CD14-positive monocyte (primary cell): ENCODE measurements at regions not wholly inside any gene's neighbourhood (a gene's known extent, or its start where the extent isn't known, plus 50 kb on each side); places are given as distances from the start of the nearest gene placed in this dataset.

ENCODE experiments used
- DNase-seq, 3 donors: peaks; one replicate each; pipeline ENCODE4 v3.0.0-alpha.2; 2011 to 2022
- H2AFZ ChIP-seq: 2 replicates; pipeline ENCODE4 v1.6.0; 2012; ENCODE audit warnings: mild to moderate bottlenecking, low read depth, low read length, inconsistent platforms; ENCODE audit not compliant: insufficient read depth, poor library complexity, severe bottlenecking
- H3K27ac ChIP-seq, 2 donors: 1 replicate in 1 of 2; 2 replicates in 1 of 2; pipeline ENCODE4 v1.5.1; 2012 to 2013; ENCODE audit warnings: low read length in 2 of 2, control low read depth in 1 of 2, inconsistent platforms in 1 of 2, low read depth in 1 of 2, mild to moderate bottlenecking in 1 of 2
- H3K27me3 ChIP-seq, 2 donors: one replicate each; pipeline versions ENCODE4 v1.6.0 to v1.6.1; 2011 to 2013; ENCODE audit warnings: low read length in 2 of 2; ENCODE audit not compliant: control insufficient read depth in 2 of 2, insufficient read depth in 2 of 2
- H3K36me3 ChIP-seq, 2 donors: replicated peaks in 1 of 2; 1 replicate in 1 of 2; 2 replicates in 1 of 2; pipeline versions ENCODE4 v1.5.1 to v1.6.1; 2012 to 2013; ENCODE audit warnings: low read length in 2 of 2, control low read depth in 1 of 2, inconsistent platforms in 1 of 2, mild to moderate bottlenecking in 1 of 2; ENCODE audit not compliant: insufficient read depth in 2 of 2, control insufficient read depth in 1 of 2
- H3K4me1 ChIP-seq, 2 donors: 1 replicate in 1 of 2; 2 replicates in 1 of 2; pipeline versions ENCODE4 v1.5.1 to v1.6.1; 2012 to 2013; ENCODE audit warnings: low read length in 2 of 2, control low read depth in 1 of 2, inconsistent platforms in 1 of 2, mild to moderate bottlenecking in 1 of 2, moderate library complexity in 1 of 2; ENCODE audit not compliant: insufficient read depth in 2 of 2, control insufficient read depth in 1 of 2
- H3K4me2 ChIP-seq: replicated peaks from 2 replicates; pipeline ENCODE3; 2012; ENCODE audit warnings: low read length, moderate library complexity, mild to moderate bottlenecking; ENCODE audit not compliant: poor library complexity, severe bottlenecking; ENCODE audit errors: extremely low read depth
- H3K4me3 ChIP-seq, 3 experiments: fragments of 200-600 bp in 1 of 3; sonication (generic) in 1 of 3; replicated peaks in 1 of 3; 1 replicate in 2 of 3; 2 replicates in 1 of 3; pipeline ENCODE4 v1.5.1; 2011 to 2013; ENCODE audit warnings: low read length in 3 of 3, mild to moderate bottlenecking in 3 of 3, control low read depth in 2 of 3, low read depth in 2 of 3, inconsistent platforms in 1 of 3, moderate library complexity in 1 of 3
- H3K79me2 ChIP-seq: 2 replicates; pipeline ENCODE4 v1.6.0; 2012; ENCODE audit warnings: mild to moderate bottlenecking, control low read depth, inconsistent platforms, low read length, moderate library complexity; ENCODE audit not compliant: insufficient read depth
- H3K9ac ChIP-seq: 2 replicates; pipeline ENCODE4 v1.6.0; 2017; ENCODE audit warnings: low read length, mild to moderate bottlenecking; ENCODE audit not compliant: insufficient read depth, poor library complexity, severe bottlenecking
- H3K9me3 ChIP-seq, 2 donors: replicated peaks in 1 of 2; 1 replicate in 1 of 2; 2 replicates in 1 of 2; pipeline versions ENCODE4 v1.5.1 to v1.6.1; 2012 to 2013; ENCODE audit warnings: low read length in 2 of 2, control low read depth in 1 of 2; ENCODE audit not compliant: control insufficient read depth in 1 of 2, insufficient read depth in 1 of 2
- H4K20me1 ChIP-seq: 2 replicates; pipeline ENCODE4 v1.6.0; 2012; ENCODE audit warnings: mild to moderate bottlenecking, low read length, control low read depth, moderate library complexity; ENCODE audit not compliant: insufficient read depth
- H3K27ac Mint-ChIP-seq, 7 donors: one replicate each; pipeline ENCODE4 v1.8.0; 2020; ENCODE audit warnings: mild to moderate bottlenecking in 7 of 7, mixed read lengths in 7 of 7, moderate library complexity in 6 of 7, inconsistent platforms in 2 of 7
- H3K27me3 Mint-ChIP-seq, 3 donors: one replicate each; pipeline ENCODE4 v1.8.0; 2021 to 2022; ENCODE audit warnings: low read depth in 3 of 3, mild to moderate bottlenecking in 3 of 3, mixed read lengths in 3 of 3, moderate library complexity in 3 of 3, inconsistent platforms in 1 of 3
- H3K36me3 Mint-ChIP-seq, 2 donors: one replicate each; pipeline ENCODE4 v1.8.0; 2020; ENCODE audit warnings: mixed read lengths in 2 of 2, inconsistent platforms in 1 of 2, mild to moderate bottlenecking in 1 of 2
- H3K4me1 Mint-ChIP-seq: one replicate; pipeline ENCODE4 v1.8.0; 2020; ENCODE audit warnings: mild to moderate bottlenecking, mixed read lengths
- H3K4me3 Mint-ChIP-seq, 2 donors: one replicate each; pipeline ENCODE4 v1.8.0; 2020; ENCODE audit warnings: mild to moderate bottlenecking in 2 of 2, mixed read lengths in 2 of 2, moderate library complexity in 1 of 2
- H3K9me3 Mint-ChIP-seq, 7 donors: one replicate each; pipeline ENCODE4 v1.8.0; 2020 to 2022; ENCODE audit warnings: mixed read lengths in 7 of 7, mild to moderate bottlenecking in 6 of 7, moderate library complexity in 6 of 7, inconsistent platforms in 2 of 7
- WGBS: methylation state at CpG from one replicate; pipeline ENCODE4 v1.1.5; 2013; ENCODE audit warnings: missing lambda C conversion rate; ENCODE audit not compliant: insufficient coverage; 5-methylcytosine and 5-hydroxymethylcytosine counted together
- intact Hi-C, 2 donors: fragments of 100-400 bp; cut with micrococcal nuclease; formaldehyde crosslinking; loops; one replicate each; pipeline versions ENCODE4 v1.15.0 to v1.15.1; 2023
- TF ChIP-seq, protein P1 (sequence below): fragments of 200-600 bp; IDR thresholded peaks from one replicate; pipeline ENCODE4 v1.8.0; 2022; ENCODE audit warnings: antibody characterized with exemption, mild to moderate bottlenecking

DNA sequence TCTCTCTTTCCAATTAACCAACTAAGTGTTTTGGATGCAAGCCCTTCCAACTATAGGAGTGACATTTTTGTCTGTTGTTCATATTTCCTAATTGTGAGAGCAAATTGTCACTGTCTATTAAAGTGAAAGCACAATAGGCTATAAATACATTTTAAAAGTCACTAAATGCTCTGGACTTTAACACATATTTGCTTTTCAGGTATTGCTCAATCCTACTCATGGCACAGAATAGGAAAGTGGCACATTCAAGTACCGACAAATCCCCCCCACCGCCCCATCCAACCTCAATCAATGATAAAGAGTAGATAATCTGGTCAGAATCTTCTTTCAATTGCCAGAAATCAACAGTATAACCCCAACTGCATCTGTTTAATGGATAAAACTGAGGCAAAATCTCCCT lies 419.8 kb downstream of the PLK2 start:
- Histone ChIP-seq H3K4me3 (no peak overlapping the region), H3K36me3 (no peaks in the 10 kb centered on the region), H3K4me1 (no peaks in the 10 kb centered on the region), H3K9me3 (no peaks in the 10 kb centered on the region), H4K20me1 (no peaks in the 10 kb centered on the region), H3K27me3 (no peaks in the 10 kb centered on the region), H3K79me2 (no peaks in the 10 kb centered on the region), H2AFZ (no peak overlapping the region), H3K27ac (no peak overlapping the region), H3K9ac (no peak overlapping the region), H3K4me2 (no peak overlapping the region)
- peaks cover 0 to 5% (median 0%) of the 10 kb centered on the region in 7 donors for H3K9me3 Mint-ChIP-seq
- no peak for DNase-seq
- no peaks in the 10 kb centered on the region for H3K27me3 Mint-ChIP-seq
- H3K4me3 Mint-ChIP-seq, result no peak overlapping the region
- no peaks in the 10 kb centered on the region for H3K4me1 Mint-ChIP-seq
- TF ChIP-seq, protein P1, sequence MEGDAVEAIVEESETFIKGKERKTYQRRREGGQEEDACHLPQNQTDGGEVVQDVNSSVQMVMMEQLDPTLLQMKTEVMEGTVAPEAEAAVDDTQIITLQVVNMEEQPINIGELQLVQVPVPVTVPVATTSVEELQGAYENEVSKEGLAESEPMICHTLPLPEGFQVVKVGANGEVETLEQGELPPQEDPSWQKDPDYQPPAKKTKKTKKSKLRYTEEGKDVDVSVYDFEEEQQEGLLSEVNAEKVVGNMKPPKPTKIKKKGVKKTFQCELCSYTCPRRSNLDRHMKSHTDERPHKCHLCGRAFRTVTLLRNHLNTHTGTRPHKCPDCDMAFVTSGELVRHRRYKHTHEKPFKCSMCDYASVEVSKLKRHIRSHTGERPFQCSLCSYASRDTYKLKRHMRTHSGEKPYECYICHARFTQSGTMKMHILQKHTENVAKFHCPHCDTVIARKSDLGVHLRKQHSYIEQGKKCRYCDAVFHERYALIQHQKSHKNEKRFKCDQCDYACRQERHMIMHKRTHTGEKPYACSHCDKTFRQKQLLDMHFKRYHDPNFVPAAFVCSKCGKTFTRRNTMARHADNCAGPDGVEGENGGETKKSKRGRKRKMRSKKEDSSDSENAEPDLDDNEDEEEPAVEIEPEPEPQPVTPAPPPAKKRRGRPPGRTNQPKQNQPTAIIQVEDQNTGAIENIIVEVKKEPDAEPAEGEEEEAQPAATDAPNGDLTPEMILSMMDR, result no peak
- no CpG with 5 or more reads among the region's 2 CpGs for WGBS
- H3K36me3 Mint-ChIP-seq, result no peaks in the 10 kb centered on the region
- H3K27ac Mint-ChIP-seq, result no peak overlapping the region
- intact Hi-C loops, result no loop called here

DNA sequence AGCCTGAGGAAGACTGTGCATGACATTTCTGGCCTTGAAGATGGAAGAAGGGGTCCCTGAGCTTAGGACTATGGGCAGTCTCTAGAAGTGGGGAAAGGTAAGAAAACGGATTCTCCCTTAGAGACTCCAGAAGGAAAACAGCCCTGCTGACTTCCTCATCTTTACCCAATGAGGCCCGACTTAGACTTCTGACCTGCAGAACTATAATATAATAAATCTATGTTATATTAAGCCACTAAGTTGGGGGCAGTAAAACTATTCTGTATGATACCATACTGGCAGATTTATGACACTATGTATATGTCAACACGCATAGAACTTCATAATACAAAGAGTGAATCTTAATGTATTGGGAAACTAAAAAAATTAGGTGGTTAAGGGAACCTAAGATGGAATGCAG lies 422.0 kb downstream of the PLK2 start:
- Mint-ChIP-seq H3K4me3 (no peak overlapping the region), H3K4me1 (no peaks in the 10 kb centered on the region), H3K27ac (no peak overlapping the region), H3K27me3 (no peaks in the 10 kb centered on the region), H3K9me3 (peaks cover 0 to 3% (median 0%) of the 10 kb centered on the region in 7 donors), H3K36me3 (no peaks in the 10 kb centered on the region)
- Histone ChIP-seq H3K4me2 (no peak overlapping the region), H3K4me3 (no peak overlapping the region), H3K27ac (no peak overlapping the region), H3K9me3 (no peaks in the 10 kb centered on the region), H3K9ac (no peak overlapping the region), H3K4me1 (no peaks in the 10 kb centered on the region), H4K20me1 (no peaks in the 10 kb centered on the region), H3K36me3 (no peaks in the 10 kb centered on the region), H3K27me3 (no peaks in the 10 kb centered on the region), H3K79me2 (no peaks in the 10 kb centered on the region), H2AFZ (no peak overlapping the region)
- intact Hi-C loops, result no loop called here
- TF ChIP-seq, protein P1, result no peak
- WGBS, result no CpG with 5 or more reads among the region's 3 CpGs
- DNase-seq, result no peak
